ENCODE measurements at regions not wholly inside any gene's neighbourhood (a gene's known extent, or its start where the extent isn't known, plus 50 kb on each side); places are given as distances from the start of the nearest gene placed in this dataset.

- Histone ChIP-seq H3K9me3 (ENCODE audit: control insufficient read depth, insufficient read depth, low read depth, low read length) (no peaks in the 10 kb centered on the region), H3K36me3 (ENCODE audit: control insufficient read depth in 2 of 2, insufficient read depth in 1 of 2, low read length in 2 of 2) (no peaks in the 10 kb centered on the region), H3K27ac (ENCODE audit: extremely low read depth, low read depth, low read length) (no peak overlapping the region), H3K4me3 (ENCODE audit: low read depth, low read length) (no peak overlapping the region), H3K4me1 (ENCODE audit: control insufficient read depth, insufficient read depth, low read length) (no peaks in the 10 kb centered on the region)
- CTCF ChIA-PET: interaction anchor here (0.9 to 1.9 kb wide), 2 partner anchors 8 to 19 kb away, joined by 4 to 7 read pairs; no protein-coding TSS in a partner anchor
- no peak for TF ChIP-seq ZNF555 (tag by site-specific recombination; conservative IDR thresholded peaks at IDR 0.05)
- TF ChIP-seq SCRT2 (tag by site-specific recombination; IDR thresholded peaks at IDR 0.05): peak; percentile 13; the same call in 1 of the 2 replicates
- POLR2A ChIA-PET: no interaction called here
These were observed 287.0 kb downstream of the CDC5L start for GRCh38 chr6:44674226-44675155.

DNA sequence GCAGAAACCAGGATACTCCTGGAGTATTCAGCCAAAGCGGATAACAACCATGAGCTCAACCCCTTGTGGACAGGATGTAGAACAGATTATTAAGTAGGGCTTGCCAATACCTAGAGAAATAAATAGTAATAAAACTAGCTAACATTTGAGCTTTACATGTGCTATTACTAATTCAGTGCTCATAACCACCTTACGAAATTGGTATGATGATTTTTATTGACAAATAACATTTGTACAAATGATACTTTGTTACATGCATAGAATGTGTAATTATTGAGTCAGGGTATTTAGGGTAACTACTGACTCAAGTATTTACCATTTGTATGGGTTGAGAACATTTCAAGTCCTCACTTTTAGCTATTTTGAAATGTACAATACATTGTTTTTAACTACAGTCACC, 287.9 kb downstream of the CDC5L start:
- no peaks in the 10 kb centered on the region for H3K4me1 ChIP-seq (ENCODE audit: control insufficient read depth, insufficient read depth, low read length)
- TF ChIP-seq, protein P1, sequence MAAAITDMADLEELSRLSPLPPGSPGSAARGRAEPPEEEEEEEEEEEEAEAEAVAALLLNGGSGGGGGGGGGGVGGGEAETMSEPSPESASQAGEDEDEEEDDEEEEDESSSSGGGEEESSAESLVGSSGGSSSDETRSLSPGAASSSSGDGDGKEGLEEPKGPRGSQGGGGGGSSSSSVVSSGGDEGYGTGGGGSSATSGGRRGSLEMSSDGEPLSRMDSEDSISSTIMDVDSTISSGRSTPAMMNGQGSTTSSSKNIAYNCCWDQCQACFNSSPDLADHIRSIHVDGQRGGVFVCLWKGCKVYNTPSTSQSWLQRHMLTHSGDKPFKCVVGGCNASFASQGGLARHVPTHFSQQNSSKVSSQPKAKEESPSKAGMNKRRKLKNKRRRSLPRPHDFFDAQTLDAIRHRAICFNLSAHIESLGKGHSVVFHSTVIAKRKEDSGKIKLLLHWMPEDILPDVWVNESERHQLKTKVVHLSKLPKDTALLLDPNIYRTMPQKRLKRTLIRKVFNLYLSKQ (tag by site-specific recombination; IDR thresholded peaks at IDR 0.05; ENCODE audit: borderline replicate concordance): no peak
- TF ChIP-seq, protein P2, sequence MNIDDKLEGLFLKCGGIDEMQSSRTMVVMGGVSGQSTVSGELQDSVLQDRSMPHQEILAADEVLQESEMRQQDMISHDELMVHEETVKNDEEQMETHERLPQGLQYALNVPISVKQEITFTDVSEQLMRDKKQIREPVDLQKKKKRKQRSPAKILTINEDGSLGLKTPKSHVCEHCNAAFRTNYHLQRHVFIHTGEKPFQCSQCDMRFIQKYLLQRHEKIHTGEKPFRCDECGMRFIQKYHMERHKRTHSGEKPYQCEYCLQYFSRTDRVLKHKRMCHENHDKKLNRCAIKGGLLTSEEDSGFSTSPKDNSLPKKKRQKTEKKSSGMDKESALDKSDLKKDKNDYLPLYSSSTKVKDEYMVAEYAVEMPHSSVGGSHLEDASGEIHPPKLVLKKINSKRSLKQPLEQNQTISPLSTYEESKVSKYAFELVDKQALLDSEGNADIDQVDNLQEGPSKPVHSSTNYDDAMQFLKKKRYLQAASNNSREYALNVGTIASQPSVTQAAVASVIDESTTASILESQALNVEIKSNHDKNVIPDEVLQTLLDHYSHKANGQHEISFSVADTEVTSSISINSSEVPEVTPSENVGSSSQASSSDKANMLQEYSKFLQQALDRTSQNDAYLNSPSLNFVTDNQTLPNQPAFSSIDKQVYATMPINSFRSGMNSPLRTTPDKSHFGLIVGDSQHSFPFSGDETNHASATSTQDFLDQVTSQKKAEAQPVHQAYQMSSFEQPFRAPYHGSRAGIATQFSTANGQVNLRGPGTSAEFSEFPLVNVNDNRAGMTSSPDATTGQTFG (tag by site-specific recombination; IDR thresholded peaks at IDR 0.05; ENCODE audit: borderline replicate concordance): no peak
- TF ChIP-seq ZNF777 (tag by site-specific recombination; IDR thresholded peaks at IDR 0.05; ENCODE audit: borderline replicate concordance): no peak
- TF ChIP-seq ZNF114 (tag by site-specific recombination; IDR thresholded peaks at IDR 0.05): no peak
- TF ChIP-seq ZNF426 (tag by site-specific recombination; IDR thresholded peaks at IDR 0.05): no peak
- TF ChIP-seq GLI2 (tag by site-specific recombination; IDR thresholded peaks at IDR 0.05; ENCODE audit: borderline replicate concordance, low read depth): no peak
- TF ChIP-seq, protein P3, sequence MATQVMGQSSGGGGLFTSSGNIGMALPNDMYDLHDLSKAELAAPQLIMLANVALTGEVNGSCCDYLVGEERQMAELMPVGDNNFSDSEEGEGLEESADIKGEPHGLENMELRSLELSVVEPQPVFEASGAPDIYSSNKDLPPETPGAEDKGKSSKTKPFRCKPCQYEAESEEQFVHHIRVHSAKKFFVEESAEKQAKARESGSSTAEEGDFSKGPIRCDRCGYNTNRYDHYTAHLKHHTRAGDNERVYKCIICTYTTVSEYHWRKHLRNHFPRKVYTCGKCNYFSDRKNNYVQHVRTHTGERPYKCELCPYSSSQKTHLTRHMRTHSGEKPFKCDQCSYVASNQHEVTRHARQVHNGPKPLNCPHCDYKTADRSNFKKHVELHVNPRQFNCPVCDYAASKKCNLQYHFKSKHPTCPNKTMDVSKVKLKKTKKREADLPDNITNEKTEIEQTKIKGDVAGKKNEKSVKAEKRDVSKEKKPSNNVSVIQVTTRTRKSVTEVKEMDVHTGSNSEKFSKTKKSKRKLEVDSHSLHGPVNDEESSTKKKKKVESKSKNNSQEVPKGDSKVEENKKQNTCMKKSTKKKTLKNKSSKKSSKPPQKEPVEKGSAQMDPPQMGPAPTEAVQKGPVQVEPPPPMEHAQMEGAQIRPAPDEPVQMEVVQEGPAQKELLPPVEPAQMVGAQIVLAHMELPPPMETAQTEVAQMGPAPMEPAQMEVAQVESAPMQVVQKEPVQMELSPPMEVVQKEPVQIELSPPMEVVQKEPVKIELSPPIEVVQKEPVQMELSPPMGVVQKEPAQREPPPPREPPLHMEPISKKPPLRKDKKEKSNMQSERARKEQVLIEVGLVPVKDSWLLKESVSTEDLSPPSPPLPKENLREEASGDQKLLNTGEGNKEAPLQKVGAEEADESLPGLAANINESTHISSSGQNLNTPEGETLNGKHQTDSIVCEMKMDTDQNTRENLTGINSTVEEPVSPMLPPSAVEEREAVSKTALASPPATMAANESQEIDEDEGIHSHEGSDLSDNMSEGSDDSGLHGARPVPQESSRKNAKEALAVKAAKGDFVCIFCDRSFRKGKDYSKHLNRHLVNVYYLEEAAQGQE (tag by site-specific recombination; IDR thresholded peaks at IDR 0.05): no peak
- TF ChIP-seq ZNF658 (tag by site-specific recombination; IDR thresholded peaks at IDR 0.05): no peak
- TF ChIP-seq BCL11A (tag by site-specific recombination; IDR thresholded peaks at IDR 0.05; ENCODE audit: low read depth): no peak
- TF ChIP-seq GFI1B (tag by site-specific recombination; IDR thresholded peaks at IDR 0.05): no peak
- no peak for TF ChIP-seq ZNF140 (tag by site-specific recombination; IDR thresholded peaks at IDR 0.05)
- TF ChIP-seq ZNF626 (tag by site-specific recombination; IDR thresholded peaks at IDR 0.05): no peak
- no peak for TF ChIP-seq ZNF521 (tag by site-specific recombination; IDR thresholded peaks at IDR 0.05)
- no peak for TF ChIP-seq ZNF184 (tag by site-specific recombination; IDR thresholded peaks at IDR 0.05)
- TF ChIP-seq RBAK (tag by site-specific recombination; IDR thresholded peaks at IDR 0.05): no peak
- TF ChIP-seq OSR2 (tag by site-specific recombination; IDR thresholded peaks at IDR 0.05): no peak
- TF ChIP-seq ZNF549 (tag by site-specific recombination; IDR thresholded peaks at IDR 0.05): no peak
- no peak for TF ChIP-seq ZNF830 (tag by site-specific recombination; IDR thresholded peaks at IDR 0.05; ENCODE audit: low read depth)
- TF ChIP-seq ZBTB6 (tag by site-specific recombination; IDR thresholded peaks at IDR 0.05): no peak
- no peak for TF ChIP-seq FEZF1 (tag by site-specific recombination; IDR thresholded peaks at IDR 0.05)
- CTCF ChIA-PET: interaction anchor here (0.6 to 1.9 kb wide), 5 partner anchors 9 to 215 kb away, joined by 3 to 7 read pairs (median 3); no protein-coding TSS in a partner anchor
- POLR2A ChIA-PET: no interaction called here
- H3K9me3 ChIP-seq (ENCODE audit: control insufficient read depth, insufficient read depth, low read depth, low read length): no peaks in the 10 kb centered on the region
- no peaks in the 10 kb centered on the region for H3K36me3 ChIP-seq (ENCODE audit: control insufficient read depth in 2 of 2, insufficient read depth in 1 of 2, low read length in 2 of 2)
- H3K27ac ChIP-seq (ENCODE audit: extremely low read depth, low read depth, low read length): no peak overlapping the region
- no peak overlapping the region for H3K4me3 ChIP-seq (ENCODE audit: low read depth, low read length)
